ENCODE measurements at regions not wholly inside any gene's neighbourhood (a gene's known extent, or its start where the extent isn't known, plus 50 kb on each side); places are given as distances from the start of the nearest gene placed in this dataset.

- no peaks in the 10 kb centered on the region for H3K79me1 ChIP-seq (ENCODE audit: insufficient read depth, low read depth, low read length, poor library complexity, severe bottlenecking)
- no peak overlapping the region for H3K27ac ChIP-seq (ENCODE audit: insufficient read length, low read depth, low read length)
- H3K27ac Mint-ChIP-seq = no peak overlapping the region
- no peaks in the 10 kb centered on the region for H3K9me3 ChIP-seq (ENCODE audit: control insufficient read depth, low read depth, low read length)
- H4K5ac ChIP-seq (ENCODE audit: insufficient read length, low read depth, low read length) = no peak overlapping the region
- H3K23ac ChIP-seq (ENCODE audit: insufficient read length, low read depth, low read length) = no peak overlapping the region
- no peak overlapping the region for H3K4me2 ChIP-seq (ENCODE audit: insufficient read depth, insufficient read length, low read length)
- no peak overlapping the region for H3K18ac ChIP-seq (ENCODE audit: insufficient read length, low read depth, low read length)
- H3K4me1 Mint-ChIP-seq = no peaks in the 10 kb centered on the region
- no peaks in the 10 kb centered on the region for H3K79me2 ChIP-seq (ENCODE audit: insufficient read depth, low read length)
- no peak overlapping the region for H4K8ac ChIP-seq (replicated peaks; ENCODE audit: insufficient read length, low read depth, low read length)
- H2BK20ac ChIP-seq (ENCODE audit: low read depth, low read length, poor library complexity, severe bottlenecking) = no peak overlapping the region
- no peak overlapping the region for H2AFZ ChIP-seq (ENCODE audit: low read length)
- no peak overlapping the region for H3K4me3 Mint-ChIP-seq
- H3K36me3 Mint-ChIP-seq (ENCODE audit: insufficient read depth in 1 of 3, low read depth in 3 of 3) = no peaks in the 10 kb centered on the region; a peak in 1 of 7 replicates
- H2BK120ac ChIP-seq (ENCODE audit: low read depth, low read length, poor library complexity, severe bottlenecking) = no peak overlapping the region
- no peak overlapping the region for H2BK12ac ChIP-seq (ENCODE audit: insufficient read length, low read depth, low read length)
- no CpG with 5 or more reads among the region's 12 CpGs for WGBS (ENCODE audit: extremely low coverage, insufficient read length, low lambda C conversion rate)
- no peaks in the 10 kb centered on the region for H3K27me3 ChIP-seq (ENCODE audit: insufficient read depth, low read length)
- DNase-seq = no peak
- H3K4me1 ChIP-seq (ENCODE audit: insufficient read depth, low read length) = no peaks in the 10 kb centered on the region
- no peak overlapping the region for H3K56ac ChIP-seq (ENCODE audit: insufficient read length, low read depth, low read length)
- H3K9ac ChIP-seq (ENCODE audit: extremely low read depth, insufficient read length, low read length) = no peak overlapping the region
- peaks cover 3% of the 10 kb centered on the region for H4K20me1 ChIP-seq (ENCODE audit: control insufficient read depth, insufficient read depth, insufficient read length)
- H3K4ac ChIP-seq (ENCODE audit: low read depth, low read length) = no peak overlapping the region
- H2BK15ac ChIP-seq (ENCODE audit: low read depth, low read length) = no peak overlapping the region
- H2AK5ac ChIP-seq (ENCODE audit: insufficient read length, low read length) = no peak overlapping the region
- no peaks in the 10 kb centered on the region for H3K23me2 ChIP-seq (ENCODE audit: insufficient read length, low read depth, low read length, poor library complexity, severe bottlenecking)
- H3K27me3 Mint-ChIP-seq (ENCODE audit: low read depth) = no peaks in the 10 kb centered on the region; the same call in 1 of the 2 replicates
- no peak overlapping the region for H2BK5ac ChIP-seq (ENCODE audit: insufficient read length, low read length)
- no peaks in the 10 kb centered on the region; a peak in 1 of 5 replicates for H3K9me3 Mint-ChIP-seq
- no peak overlapping the region for H3T11ph ChIP-seq (ENCODE audit: low read length)
- TF ChIP-seq, protein P1, sequence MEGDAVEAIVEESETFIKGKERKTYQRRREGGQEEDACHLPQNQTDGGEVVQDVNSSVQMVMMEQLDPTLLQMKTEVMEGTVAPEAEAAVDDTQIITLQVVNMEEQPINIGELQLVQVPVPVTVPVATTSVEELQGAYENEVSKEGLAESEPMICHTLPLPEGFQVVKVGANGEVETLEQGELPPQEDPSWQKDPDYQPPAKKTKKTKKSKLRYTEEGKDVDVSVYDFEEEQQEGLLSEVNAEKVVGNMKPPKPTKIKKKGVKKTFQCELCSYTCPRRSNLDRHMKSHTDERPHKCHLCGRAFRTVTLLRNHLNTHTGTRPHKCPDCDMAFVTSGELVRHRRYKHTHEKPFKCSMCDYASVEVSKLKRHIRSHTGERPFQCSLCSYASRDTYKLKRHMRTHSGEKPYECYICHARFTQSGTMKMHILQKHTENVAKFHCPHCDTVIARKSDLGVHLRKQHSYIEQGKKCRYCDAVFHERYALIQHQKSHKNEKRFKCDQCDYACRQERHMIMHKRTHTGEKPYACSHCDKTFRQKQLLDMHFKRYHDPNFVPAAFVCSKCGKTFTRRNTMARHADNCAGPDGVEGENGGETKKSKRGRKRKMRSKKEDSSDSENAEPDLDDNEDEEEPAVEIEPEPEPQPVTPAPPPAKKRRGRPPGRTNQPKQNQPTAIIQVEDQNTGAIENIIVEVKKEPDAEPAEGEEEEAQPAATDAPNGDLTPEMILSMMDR (conservative IDR thresholded peaks at IDR 0.05) = no peak
- H3K14ac ChIP-seq (ENCODE audit: insufficient read depth, low read length) = no peak overlapping the region
- H4K91ac ChIP-seq (ENCODE audit: insufficient read length, low read depth, low read length) = no peak overlapping the region
Observed at GRCh38 chr13:65784088-65784816, 1445.9 kb downstream of the PCDH9 start.
